Ovary (tissue), 3 donors: ENCODE measurements at regions not wholly inside any gene's neighbourhood (a gene's known extent, or its start where the extent isn't known, plus 50 kb on each side); places are given as distances from the start of the nearest gene placed in this dataset.

Experiments
- CTCF ChIP-seq, 3 donors: fragments of 450-650 bp in 2 of 3; fragments of 200-600 bp in 1 of 3; IDR thresholded peaks; one replicate each; pipeline versions ENCODE4 v1.5.1 to v1.8.0; 2016 to 2022; ENCODE audit warnings: antibody characterized with exemption in 3 of 3, mild to moderate bottlenecking in 1 of 3
- POLR2A ChIP-seq: fragments of 450-650 bp; IDR thresholded peaks from one replicate; pipeline ENCODE4 v1.6.1; 2017; ENCODE audit warnings: antibody characterized with exemption, mild to moderate bottlenecking, moderate library complexity
- donor health status: DM: no; HTN: no; CAD: no.

- TF ChIP-seq CTCF (IDR thresholded peaks at IDR 0.05) (no peak), POLR2A (no peak)
These were observed 462.5 kb downstream of the AEBP2 start for GRCh38 chr12:19901841-19902240.
